Lower leg skin (tissue), 3 donors: ENCODE measurements at regions not wholly inside any gene's neighbourhood (a gene's known extent, or its start where the extent isn't known, plus 50 kb on each side); places are given as distances from the start of the nearest gene placed in this dataset.

Experiments
- CTCF ChIP-seq, 3 donors: fragments of 450-650 bp; IDR thresholded peaks; one replicate each; pipeline ENCODE4 v1.5.1; 2016; ENCODE audit warnings: antibody characterized with exemption in 3 of 3, mild to moderate bottlenecking in 3 of 3, moderate library complexity in 2 of 3
- POLR2A ChIP-seq, 2 donors: fragments of 450-650 bp; IDR thresholded peaks; one replicate each; pipeline ENCODE4 v1.6.1; 2016 to 2017; ENCODE audit warnings: antibody characterized with exemption in 2 of 2, mild to moderate bottlenecking in 1 of 2, moderate library complexity in 1 of 2

DNA sequence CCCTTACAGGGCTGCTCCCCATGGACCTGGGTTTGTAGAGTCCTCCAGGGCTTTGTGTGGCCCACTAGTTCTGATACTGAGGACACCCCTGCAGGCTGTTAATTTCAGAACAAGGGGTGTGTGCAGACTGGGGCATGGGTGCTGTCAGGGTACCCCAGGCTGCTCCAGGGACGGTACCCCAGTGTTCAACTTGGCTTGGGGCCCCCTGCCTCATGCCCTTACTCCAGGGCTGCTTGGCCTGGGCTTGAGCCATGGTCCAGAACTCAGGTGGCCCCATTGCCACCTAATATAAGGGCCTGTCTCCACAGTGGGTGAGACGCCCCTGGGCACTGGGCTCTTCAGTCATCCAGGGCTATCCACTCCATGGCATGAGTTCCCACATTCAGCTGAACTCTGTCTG, 1417.6 kb downstream of the UQCRFS1 start:
- no peak for TF ChIP-seq CTCF (IDR thresholded peaks at IDR 0.05)
- TF ChIP-seq POLR2A (IDR thresholded peaks at IDR 0.05), result no peak
